ENCODE measurements at regions not wholly inside any gene's neighbourhood (a gene's known extent, or its start where the extent isn't known, plus 50 kb on each side); places are given as distances from the start of the nearest gene placed in this dataset.
"Not testable (repeated sequence)": the region's sequence is repeated elsewhere in the genome, so short reads cannot be mapped to it uniquely, and the experiment has no call there.

GRCh38 chr14:26655128-26655527, 57.3 kb upstream of the NOVA1 start:
- no peak overlapping the region for H3K4me3 ChIP-seq (ENCODE audit: low read depth, low read length)
- TF ChIP-seq CTCF (conservative IDR thresholded peaks at IDR 0.05; ENCODE audit: low read depth, low read length), result no peak
- DNase-seq (ENCODE audit: low read depth), result no peak

GRCh38 chr14:26663506-26663905, 65.7 kb upstream of the NOVA1 start:
- TF ChIP-seq CTCF (conservative IDR thresholded peaks at IDR 0.05; ENCODE audit: low read depth, low read length), result no peak
- DNase-seq (ENCODE audit: low read depth), result no peak
- H3K4me3 ChIP-seq (ENCODE audit: low read depth, low read length), result no peak overlapping the region

GRCh38 chr14:26678732-26679420, 81.0 kb upstream of the NOVA1 start:
- not testable (repeated sequence) for DNase-seq (ENCODE audit: low read depth); H3K4me3 ChIP-seq (ENCODE audit: low read depth, low read length)

- no peak overlapping the region for H3K4me3 ChIP-seq (ENCODE audit: low read depth, low read length)
- no peak for DNase-seq (ENCODE audit: low read depth)
- TF ChIP-seq CTCF (conservative IDR thresholded peaks at IDR 0.05; ENCODE audit: low read depth, low read length), result no peak
Measured at GRCh38 chr14:26685401-26685800, 87.6 kb upstream of the NOVA1 start.

GRCh38 chr14:26687301-26687837, 89.5 kb upstream of the NOVA1 start:
- no peak overlapping the region for H3K4me3 ChIP-seq (ENCODE audit: low read depth, low read length)
- no peak for DNase-seq (ENCODE audit: low read depth)
- TF ChIP-seq CTCF (conservative IDR thresholded peaks at IDR 0.05; ENCODE audit: low read depth, low read length), result no peak

GRCh38 chr14:26694521-26694920, 96.7 kb upstream of the NOVA1 start:
- DNase-seq (ENCODE audit: low read depth), result no peak
- TF ChIP-seq CTCF (conservative IDR thresholded peaks at IDR 0.05; ENCODE audit: low read depth, low read length), result no peak
- no peak overlapping the region for H3K4me3 ChIP-seq (ENCODE audit: low read depth, low read length)

- no peak for TF ChIP-seq CTCF (conservative IDR thresholded peaks at IDR 0.05; ENCODE audit: low read depth, low read length)
- no peak overlapping the region for H3K4me3 ChIP-seq (ENCODE audit: low read depth, low read length)
- no peak for DNase-seq (ENCODE audit: low read depth)
Measured at GRCh38 chr14:26702721-26703230, 104.9 kb upstream of the NOVA1 start.
